Effector CD8-positive, alpha-beta T cell (primary cell): ENCODE measurements at regions not wholly inside any gene's neighbourhood (a gene's known extent, or its start where the extent isn't known, plus 50 kb on each side); places are given as distances from the start of the nearest gene placed in this dataset.

Experiments
- DNase-seq: peaks from one replicate; lab custom pipeline; 2025; lab: John Stamatoyannopoulos, UW

DNA sequence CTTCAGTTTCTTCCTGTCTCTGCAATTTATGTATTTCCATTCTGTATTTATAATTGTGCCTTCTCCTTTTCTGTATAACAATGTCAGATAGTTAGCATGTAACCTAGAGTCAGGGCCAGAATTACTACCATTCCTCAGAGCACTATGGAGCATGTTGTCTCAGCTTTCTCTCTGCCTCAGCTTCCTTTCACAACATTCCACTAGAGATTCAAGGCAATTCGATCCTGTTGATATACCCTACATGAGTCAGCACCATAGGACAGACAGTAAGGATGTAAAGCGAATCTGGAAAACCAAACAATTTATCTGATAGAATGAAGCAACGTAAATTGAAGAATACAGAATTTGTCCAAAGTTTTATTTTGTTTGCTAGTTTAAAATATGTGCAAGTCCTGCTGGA lies 728.3 kb upstream of the SEMA6A start:
- DNase-seq: no peak

DNA sequence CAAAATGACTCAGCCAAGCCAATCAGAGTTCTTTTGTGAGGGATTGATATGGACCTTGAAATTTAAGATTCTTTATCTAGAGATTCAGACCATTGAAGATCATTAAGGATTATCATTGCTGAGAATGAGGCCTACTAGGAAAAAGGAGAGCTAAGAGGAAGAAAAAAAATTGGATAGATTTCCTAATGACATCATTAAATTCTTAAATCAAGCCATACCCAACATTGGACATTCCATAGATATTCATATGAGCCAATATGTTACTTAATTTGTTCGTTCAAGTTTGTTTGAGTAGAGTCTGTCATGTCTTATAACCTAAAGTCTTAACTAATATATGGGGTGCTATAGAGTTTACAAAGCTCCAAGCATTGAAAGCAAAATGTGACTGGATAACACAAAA lies 727.9 kb upstream of the SEMA6A start:
- DNase-seq: no peak

DNA sequence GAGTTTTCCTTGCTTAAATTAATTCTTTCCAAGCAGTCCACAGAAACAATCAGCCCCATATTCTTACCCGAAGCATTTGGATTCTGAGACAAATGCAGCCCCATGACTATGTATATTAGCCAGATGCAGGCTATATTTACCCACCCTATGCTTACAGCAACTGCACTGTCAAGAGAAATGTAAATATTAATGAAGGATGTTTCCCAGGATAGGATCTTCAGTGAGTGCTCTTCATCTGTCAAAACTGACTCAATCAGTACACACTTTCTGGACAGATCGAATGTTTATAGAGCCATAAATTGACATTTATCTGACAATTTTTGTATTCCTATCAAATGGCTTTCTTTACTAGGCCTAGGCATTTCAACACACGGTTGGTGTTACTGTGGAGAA lies 725.3 kb upstream of the SEMA6A start:
- no peak for DNase-seq

DNA sequence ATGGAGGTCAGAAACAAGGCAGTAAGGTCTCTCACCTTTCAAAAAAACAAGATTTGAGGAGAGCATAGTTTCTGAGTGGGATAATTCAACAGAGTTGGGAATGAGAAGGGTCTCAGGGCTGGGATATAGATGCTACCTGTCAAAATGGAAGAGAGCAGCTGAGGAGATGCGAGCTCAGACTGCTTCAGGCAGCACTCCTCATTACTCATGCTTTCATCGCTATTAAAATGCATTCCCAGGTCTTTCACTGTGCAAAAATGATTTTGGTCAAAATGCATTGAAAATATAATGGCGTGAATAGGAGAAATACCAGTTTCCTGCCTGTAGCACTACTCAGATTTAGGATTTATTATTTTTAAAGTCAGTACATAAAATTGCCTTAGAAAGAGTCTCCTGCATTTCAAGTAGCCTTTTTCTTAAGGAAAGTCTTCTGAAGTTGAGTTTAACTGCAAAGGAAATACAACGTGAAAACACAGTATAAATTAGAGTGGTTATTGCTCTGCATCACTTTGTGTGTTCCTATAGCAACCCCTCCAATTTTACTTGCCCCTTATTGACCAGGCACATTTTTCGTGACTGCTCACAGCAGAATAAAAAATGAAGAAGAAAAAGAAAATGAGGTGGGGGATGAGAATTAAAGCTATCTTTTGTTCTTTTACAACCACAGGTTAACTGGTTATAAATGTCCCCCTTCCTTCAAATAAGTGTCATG lies 724.8 kb upstream of the SEMA6A start:
- no peak for DNase-seq

DNA sequence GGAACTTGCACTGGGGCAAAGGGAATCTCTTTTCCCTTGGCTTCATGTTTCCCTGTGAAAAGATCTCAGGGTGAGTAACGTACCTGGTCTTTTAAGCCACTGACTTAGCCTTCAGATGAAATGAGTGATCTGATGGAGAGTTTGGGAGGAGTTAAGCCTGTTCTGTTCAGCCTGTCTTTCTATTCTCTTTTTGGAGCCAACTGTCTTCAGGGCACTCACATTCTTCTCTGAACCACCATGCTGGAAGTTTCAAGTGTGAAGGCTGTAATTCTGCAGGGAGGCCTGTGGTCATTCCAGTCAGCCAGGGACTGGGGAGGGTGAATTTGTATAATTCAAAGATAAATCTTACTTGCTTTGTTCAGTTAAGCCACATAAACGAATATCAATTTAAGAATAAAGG lies 722.2 kb upstream of the SEMA6A start:
- DNase-seq: no peak

DNA sequence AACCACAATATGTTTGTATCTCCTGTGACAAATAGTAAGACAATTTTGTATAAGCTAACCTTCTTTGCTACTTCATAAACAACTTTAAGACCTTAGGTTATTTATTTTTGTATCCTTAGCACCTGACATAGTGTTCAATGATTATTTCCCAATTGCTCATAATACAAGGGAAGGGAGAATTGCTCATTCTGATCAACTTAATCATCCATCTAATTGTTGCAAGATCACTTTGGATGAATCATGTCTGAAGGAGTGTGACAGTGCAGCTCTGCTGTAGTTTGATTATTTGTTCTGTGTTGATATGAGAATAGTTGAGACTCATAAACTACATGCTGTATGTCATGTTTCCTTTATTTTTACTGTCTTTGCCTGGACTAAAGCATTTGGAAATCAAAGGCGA lies 721.3 kb upstream of the SEMA6A start:
- no peak for DNase-seq

DNA sequence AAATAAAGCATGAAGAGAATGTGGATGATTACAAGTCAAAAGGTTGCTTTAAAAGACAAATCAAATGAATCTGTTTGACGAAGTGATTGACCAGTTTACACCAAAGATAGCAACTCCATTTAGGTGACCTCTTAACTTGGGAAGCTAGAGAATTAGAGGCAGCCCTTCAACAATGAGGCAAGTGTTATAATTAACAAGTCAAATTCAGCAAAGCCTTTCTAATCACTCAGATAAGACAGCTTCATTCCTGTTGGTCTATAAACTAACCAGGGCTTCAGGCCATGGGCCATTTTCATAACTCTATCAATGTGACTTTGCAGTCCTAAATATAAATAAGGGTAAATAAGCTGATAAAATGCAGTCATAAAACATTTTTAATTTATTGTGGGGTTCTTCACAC lies 712.2 kb upstream of the SEMA6A start:
- no peak for DNase-seq

DNA sequence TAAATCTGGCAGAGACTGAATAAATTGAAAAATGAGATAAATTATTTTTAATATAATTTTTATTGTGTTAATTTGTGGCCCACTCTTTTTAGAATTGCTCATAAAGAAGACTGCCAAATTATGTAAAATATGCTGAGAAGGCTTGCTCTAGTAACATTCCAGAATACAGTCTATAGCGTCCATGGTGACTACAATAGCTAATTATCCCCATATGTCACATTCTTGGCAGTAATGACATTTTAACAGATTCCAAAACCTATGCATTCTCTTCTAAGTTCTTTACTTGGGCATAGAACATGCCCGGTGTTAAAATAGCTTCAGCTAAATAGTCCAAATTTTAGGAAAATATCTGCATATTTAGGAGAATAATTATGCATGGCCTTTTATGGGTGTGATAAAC lies 697.0 kb upstream of the SEMA6A start:
- no peak for DNase-seq

DNA sequence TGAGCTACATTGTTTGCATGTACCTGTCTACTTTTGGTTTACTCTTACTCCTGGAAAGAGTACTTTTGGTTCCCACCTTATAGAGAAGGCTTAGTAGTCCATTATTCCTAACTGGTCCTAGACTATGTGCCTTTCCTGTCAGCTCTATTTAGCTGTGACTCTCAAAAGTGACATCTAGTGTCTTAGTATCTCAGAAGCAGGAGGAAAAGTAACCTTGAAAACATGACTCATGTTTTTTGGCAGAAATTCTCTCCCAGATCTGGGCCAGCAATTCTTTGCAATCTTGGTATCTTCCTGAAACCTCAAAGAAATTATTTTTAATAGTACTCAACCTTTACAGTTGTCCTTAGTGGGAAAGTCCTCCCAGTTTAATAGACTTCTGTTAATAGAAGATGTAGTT lies 691.7 kb upstream of the SEMA6A start:
- no peak for DNase-seq

DNA sequence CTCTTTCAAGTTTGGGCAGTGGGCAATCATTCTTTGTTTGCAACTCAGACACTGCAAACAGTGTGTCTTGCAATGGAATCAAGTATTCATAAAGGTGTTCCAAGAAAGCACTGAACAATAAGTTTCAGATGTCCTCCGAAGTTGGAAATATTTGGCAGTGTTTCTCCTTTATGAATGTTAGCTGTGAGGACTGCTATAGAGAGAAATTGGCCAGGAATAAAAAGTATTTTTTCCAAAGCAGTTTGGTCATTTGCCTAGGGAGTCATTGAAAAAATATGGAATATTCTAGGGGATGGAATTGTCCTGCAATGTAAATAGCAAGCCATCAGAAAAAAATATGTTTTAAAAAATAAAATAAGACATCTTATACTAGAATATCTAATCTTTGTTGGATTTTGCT lies 688.6 kb upstream of the SEMA6A start:
- DNase-seq: no peak

DNA sequence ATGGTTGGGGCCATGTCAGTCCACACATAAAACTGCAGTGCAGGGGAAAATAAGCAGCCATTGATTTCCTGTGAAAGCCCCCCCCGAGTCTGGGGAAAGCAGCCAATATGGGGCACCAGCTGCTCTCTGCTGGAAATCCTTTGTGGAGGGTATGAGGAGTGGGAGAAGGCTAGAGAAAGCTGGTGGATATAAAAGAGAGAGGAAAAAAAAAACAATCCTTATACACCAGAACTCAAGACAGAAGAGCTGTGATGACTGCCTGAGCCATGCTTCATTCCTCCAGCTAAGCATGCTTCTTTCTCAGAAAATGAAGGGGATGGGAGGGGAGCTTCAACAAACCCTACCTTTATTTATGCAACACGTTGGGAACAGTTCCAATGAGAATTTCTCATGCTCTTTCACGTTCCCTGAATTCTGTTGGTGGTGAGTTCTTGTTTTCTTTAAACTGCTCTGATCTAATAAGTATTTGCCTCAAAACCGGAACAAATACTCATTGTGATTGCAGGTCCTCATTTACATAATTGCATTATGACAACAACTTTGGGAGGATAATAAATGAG lies 688.0 kb upstream of the SEMA6A start:
- no peak for DNase-seq

DNA sequence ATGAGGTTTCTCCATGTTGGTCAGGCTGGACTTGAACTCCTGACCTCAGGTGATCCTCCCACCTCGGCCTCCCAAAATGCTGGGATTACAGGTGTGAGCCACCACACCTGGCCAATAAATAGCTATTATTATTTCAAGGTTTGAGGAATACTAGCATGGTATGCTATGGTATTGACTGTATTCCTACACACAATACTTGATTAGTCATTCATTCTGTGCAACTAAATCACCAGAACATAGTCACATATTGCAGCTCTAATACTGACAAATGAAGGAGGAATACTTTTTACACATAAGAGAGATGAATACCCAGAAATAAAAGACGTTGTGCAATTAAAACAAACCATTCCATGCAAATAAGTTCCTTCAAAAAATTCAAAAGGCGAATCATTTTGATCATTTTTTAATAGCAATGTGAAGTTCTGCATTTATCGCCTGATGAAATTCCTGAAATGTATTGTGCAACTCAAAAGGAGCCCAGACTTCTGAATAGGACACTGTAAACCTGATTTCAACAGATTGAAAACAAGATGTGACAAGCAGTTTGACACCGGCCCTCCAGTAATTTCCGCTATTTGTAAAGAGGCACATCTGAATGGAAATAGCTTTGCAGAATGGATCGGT lies 687.4 kb upstream of the SEMA6A start:
- DNase-seq: no peak

DNA sequence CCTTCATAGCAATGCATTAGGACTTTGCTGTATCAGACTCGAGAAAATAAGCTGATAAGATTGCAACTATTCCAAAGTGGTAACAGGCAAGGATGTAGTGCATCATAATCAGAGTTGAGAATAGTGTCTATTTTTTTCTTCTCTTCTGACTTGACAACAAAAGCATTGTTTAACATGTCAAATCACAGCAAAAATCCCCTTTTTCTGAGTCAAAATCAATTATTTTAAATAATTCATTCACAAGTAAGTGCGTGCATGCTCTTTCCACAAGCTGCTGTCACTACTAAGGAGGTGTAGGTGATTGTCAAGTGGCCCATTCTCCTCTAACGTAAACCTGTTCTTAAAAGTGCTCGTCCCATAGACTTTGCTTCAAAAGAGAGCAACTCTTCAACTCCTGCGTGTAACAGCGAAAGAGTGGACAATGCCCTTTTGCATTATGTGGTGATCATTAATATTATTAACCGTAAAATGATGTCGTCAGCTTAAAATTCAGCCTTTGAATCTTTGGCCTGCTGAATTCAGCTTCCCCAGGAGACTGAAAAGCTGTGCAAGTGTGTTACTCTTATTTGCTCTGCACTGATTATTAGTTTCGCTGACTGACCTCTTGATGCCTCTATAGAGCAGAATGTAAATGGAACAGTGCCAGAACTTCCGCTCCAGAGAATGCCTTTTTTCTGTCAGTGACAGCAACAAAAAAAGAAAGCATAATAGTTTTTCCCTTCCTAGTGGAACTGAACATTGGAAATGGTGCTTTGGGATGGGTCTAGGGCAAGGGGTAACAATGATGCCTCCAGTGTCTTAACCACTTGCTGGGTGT lies 680.8 kb upstream of the SEMA6A start:
- no peak for DNase-seq

DNA sequence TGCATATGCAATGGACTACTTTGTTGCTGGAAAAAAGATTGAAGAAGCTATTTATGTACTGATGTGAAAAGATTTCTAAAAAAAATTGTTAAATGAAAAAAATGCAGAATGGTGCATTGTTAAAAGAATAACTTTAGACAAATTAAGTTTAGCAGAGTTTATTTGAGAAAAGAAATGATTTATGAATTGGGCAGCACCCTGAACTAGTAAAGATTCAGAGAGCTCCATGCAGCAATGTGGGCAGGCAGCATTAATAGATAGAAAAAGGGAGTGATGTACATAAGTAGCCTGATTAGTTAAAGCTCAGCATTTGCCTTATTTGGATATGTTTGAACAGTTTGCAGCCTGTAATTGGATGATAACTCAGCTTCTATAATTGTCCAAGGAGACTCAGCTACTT lies 677.9 kb upstream of the SEMA6A start:
- no peak for DNase-seq

DNA sequence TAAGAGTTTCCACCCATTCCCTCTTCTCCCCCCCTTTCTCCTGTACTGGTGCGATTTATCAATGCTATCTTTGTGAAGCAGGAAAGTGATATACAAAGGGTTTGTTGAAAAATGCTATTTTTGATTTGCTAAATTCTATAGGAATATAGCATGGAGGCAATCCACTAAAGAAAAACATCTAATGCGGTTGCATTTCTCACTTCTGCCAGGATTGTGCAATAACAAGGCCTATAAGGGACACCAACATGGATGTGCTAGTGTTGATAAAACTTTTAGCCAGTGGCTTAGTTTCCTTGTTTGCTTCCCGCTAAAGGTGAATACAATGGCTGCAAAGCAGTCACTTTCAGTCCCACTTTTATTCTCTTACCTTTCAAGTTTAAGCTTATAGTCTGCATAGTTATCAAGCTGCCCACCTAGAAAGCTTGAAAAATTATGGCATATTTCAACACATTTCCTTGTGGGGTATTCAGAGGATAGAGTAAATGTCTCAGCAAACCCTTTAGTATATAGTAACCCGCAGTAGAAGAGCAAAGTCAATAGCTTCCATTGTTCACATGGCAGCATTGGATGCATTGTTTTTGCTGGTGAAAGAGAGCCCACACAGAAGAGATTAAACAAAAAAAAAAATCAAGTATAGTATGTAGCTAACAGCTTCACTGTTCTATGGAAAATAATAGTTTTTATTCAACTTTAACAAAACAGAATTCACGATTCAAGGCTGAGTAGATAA lies 674.6 kb upstream of the SEMA6A start:
- DNase-seq: no peak

DNA sequence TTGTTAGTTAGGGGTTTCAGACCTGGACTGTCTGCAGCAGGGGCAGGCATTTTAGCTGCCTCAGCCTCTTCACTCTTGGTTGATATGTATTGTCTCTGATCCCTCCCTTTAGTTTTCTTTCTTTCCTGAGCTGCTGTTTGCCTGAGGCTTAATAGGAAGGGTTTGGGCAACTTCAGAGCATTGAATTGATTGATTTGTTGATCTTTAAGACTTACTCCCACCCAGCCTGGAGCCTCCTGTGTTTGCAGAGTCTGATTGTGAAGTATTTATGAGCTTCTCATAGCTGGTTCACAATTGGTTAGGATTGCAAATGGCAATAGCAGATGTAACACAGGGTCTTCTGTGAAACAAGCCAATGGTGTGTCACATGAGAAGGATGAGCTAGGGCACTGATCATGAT lies 671.8 kb upstream of the SEMA6A start:
- no peak for DNase-seq

DNA sequence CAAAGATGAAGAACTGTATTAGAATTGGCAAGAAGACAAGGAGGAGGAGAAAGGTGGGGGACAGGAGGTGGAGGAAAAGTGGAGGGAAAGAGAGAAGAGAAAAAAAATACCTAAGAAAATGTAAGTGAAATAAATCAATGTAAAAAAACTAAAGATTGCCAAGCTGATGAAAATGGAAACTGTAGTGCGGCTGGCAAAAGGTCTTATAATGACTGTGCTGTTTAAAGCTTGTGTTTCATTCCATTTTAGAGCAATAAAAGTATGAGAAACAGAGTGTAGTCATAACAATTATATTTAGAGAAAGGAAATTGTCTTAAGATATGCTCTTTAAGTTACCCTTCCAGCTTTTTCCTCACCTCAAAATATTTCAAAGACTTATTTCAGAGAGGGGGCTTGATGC lies 670.5 kb upstream of the SEMA6A start:
- no peak for DNase-seq

DNA sequence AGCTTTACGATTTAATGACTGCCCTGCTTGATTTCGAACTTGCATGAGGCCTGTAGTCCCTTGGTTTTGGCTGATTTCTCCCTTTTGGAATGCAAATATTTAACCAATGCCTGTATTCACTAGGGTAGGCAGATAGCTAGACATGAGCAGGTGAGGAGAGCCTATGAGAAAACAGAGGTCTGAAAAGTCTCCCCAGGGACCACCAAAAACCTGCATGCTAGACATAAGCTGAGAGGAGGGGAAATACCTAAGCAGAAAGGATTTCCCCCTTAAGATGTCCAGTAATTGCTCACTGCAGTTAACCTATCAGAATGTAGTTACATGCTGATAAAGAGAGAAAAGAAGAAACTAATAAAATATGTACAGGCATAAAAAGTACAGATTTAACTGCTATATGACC lies 667.4 kb upstream of the SEMA6A start:
- DNase-seq: no peak

DNA sequence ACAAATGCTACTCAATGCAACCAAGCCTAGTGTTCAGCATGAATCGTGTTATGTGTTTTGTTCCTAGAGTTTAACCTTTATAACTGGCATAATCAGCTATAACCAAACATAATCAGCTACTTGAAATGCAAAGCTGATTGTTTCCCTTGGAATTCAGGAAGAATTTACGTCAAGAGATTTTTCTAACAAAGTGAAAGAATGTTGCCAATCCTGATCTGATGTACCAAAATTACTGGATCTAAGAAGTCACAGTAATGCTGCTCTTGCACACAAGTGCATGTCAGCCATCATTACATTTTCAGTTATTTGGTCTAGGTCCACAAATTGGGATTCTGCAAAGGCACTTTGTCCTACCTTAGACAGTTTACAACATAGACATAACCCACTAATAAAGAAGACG lies 662.3 kb upstream of the SEMA6A start:
- no peak for DNase-seq

DNA sequence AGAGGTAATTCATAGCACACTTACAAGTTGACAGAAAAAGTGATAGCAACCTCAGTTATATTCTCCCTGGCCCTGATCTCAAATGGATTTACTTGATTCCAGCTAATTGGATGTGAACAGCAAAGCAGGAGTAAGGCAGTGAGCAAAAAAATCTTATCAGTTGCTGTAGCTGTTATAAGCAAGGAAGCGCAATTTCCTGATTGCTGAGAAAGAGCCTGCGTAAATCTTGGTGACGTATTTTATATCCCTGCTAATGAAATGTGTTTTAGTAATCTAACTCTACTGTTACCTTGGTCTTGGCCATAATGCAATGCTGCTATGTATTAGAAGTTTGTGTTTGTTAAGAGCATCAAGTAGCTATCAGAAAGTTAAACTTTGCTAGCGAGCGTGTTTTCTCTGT lies 661.2 kb upstream of the SEMA6A start:
- no peak for DNase-seq

DNA sequence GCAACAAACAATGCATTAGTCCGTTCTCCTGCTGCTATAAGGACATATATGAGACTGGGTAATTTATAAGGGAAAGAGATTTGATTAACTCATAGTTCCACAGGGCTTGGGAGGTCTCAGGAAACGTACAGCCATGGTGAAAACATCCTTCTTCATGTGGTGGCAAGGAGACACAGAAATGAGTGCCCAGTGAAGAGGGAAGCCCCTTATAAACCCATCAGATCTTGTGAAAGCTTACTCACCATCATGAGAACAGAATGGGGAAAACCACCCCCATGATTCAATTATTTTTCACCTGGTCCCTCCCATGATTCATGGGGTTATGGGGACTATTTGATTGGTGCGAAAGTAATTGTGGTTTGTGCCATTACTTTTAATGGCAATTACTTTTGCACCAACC lies 655.8 kb upstream of the SEMA6A start:
- DNase-seq: no peak

DNA sequence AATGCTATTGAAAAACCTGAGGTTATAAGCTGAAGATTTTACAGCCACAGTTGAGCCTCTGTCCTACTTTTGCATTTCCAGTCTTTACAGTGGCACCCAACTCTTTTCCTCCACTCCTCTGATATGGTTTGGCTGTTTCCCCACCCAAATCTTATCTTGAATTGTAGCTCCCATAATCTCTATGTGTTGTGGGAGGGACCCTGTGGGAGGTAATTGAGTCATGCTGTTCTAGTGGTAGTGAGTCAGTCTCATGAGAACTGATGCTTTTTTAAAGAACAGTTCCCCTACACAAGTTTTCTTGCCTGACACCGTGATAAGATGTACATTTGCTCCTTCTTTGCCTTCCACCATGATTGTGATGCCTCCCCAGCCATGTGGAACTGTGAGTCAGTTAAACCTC lies 646.1 kb upstream of the SEMA6A start:
- DNase-seq: no peak
